ENCODE measurements at regions not wholly inside any gene's neighbourhood (a gene's known extent, or its start where the extent isn't known, plus 50 kb on each side); places are given as distances from the start of the nearest gene placed in this dataset.

GRCh38 chr18:45562567-45563479, 52.5 kb upstream of the SLC14A2 start:
- Histone ChIP-seq H3K9ac (ENCODE audit: low read depth, low read length) (no peak overlapping the region), H3K27ac (ENCODE audit: low read depth, low read length) (no peak overlapping the region), H3K27me3 (ENCODE audit: insufficient read depth, low read length) (no peaks in the 10 kb centered on the region), H3K36me3 (ENCODE audit: insufficient read depth, low read length) (no peaks in the 10 kb centered on the region), H3K4me1 (ENCODE audit: insufficient read depth, low read length) (peaks cover 12% of the 10 kb centered on the region), H3K4me3 (ENCODE audit: low read length) (no peak overlapping the region), H3K9me3 (ENCODE audit: insufficient read depth, low read depth, low read length) (no peaks in the 10 kb centered on the region)
- WGBS: 90% methylated on average over 10 of the region's 11 CpGs

- Histone ChIP-seq H3K27me3 (ENCODE audit: insufficient read depth, low read length) (no peaks in the 10 kb centered on the region), H3K4me1 (ENCODE audit: insufficient read depth, low read length) (peaks cover 12% of the 10 kb centered on the region), H3K27ac (ENCODE audit: low read depth, low read length) (no peak overlapping the region), H3K4me3 (ENCODE audit: low read length) (no peak overlapping the region), H3K36me3 (ENCODE audit: insufficient read depth, low read length) (no peaks in the 10 kb centered on the region), H3K9me3 (ENCODE audit: insufficient read depth, low read depth, low read length) (no peaks in the 10 kb centered on the region), H3K9ac (ENCODE audit: low read depth, low read length) (no peak overlapping the region)
- WGBS: 88% methylated on average over 19 of the region's 19 CpGs
These were observed 49.9 kb upstream of the SLC14A2 start for GRCh38 chr18:45565280-45565970.
